H9 (cell line): ENCODE measurements at regions not wholly inside any gene's neighbourhood (a gene's known extent, or its start where the extent isn't known, plus 50 kb on each side); places are given as distances from the start of the nearest gene placed in this dataset.

Source experiments
- DNase-seq: peaks from one replicate; pipeline ENCODE4 v3.0.0-alpha.2; 2017
- H2AFZ ChIP-seq: one replicate; pipeline ENCODE4 v1.6.1; 2013; ENCODE audit warnings: mild to moderate bottlenecking, low read length, control low read depth, moderate library complexity
- H2AK5ac ChIP-seq: 2 replicates; pipeline ENCODE4 v1.6.1; 2013; ENCODE audit warnings: low read length, control low read depth, mixed read lengths; ENCODE audit not compliant: insufficient read length
- H2BK120ac ChIP-seq: one replicate; pipeline ENCODE4 v1.6.1; 2013; ENCODE audit warnings: low read depth, mild to moderate bottlenecking, low read length, control low read depth, inconsistent platforms; ENCODE audit not compliant: poor library complexity, severe bottlenecking
- H2BK12ac ChIP-seq: 2 replicates; pipeline ENCODE4 v1.6.1; 2013; ENCODE audit warnings: low read length, control low read depth, mixed read lengths, low read depth; ENCODE audit not compliant: insufficient read length
- H2BK15ac ChIP-seq: 2 replicates; pipeline ENCODE4 v1.6.1; 2013; ENCODE audit warnings: low read depth, low read length, control low read depth
- H2BK20ac ChIP-seq: one replicate; pipeline ENCODE4 v1.6.1; 2013; ENCODE audit warnings: low read depth, mild to moderate bottlenecking, low read length, control low read depth, inconsistent platforms; ENCODE audit not compliant: poor library complexity, severe bottlenecking
- H2BK5ac ChIP-seq: 2 replicates; pipeline ENCODE4 v1.6.1; 2013; ENCODE audit warnings: low read length, control low read depth, mixed read lengths; ENCODE audit not compliant: insufficient read length
- H3K14ac ChIP-seq: 2 replicates; pipeline ENCODE4 v1.6.1; 2013; ENCODE audit warnings: low read length, control low read depth; ENCODE audit not compliant: insufficient read depth
- H3K18ac ChIP-seq: 2 replicates; pipeline ENCODE4 v1.6.1; 2013; ENCODE audit warnings: low read depth, mild to moderate bottlenecking, mixed read lengths, low read length, control low read depth; ENCODE audit not compliant: insufficient read length
- H3K23ac ChIP-seq: 2 replicates; pipeline ENCODE4 v1.6.1; 2013; ENCODE audit warnings: low read length, control low read depth, mixed read lengths, low read depth; ENCODE audit not compliant: insufficient read length
- H3K23me2 ChIP-seq: 2 replicates; pipeline ENCODE4 v1.6.1; 2013; ENCODE audit warnings: low read depth, mild to moderate bottlenecking, mixed read lengths, low read length, control low read depth; ENCODE audit not compliant: insufficient read length, poor library complexity, severe bottlenecking
- H3K27ac ChIP-seq: 2 replicates; pipeline ENCODE4 v1.5.1; 2013; ENCODE audit warnings: low read length, control low read depth, mixed read lengths, low read depth; ENCODE audit not compliant: insufficient read length
- H3K27me3 ChIP-seq: 2 replicates; pipeline ENCODE4 v1.6.1; 2013; ENCODE audit warnings: low read length, control low read depth, inconsistent platforms; ENCODE audit not compliant: insufficient read depth
- H3K4ac ChIP-seq: 2 replicates; pipeline ENCODE4 v1.6.1; 2013; ENCODE audit warnings: low read depth, mild to moderate bottlenecking, control low read depth, inconsistent platforms, low read length, moderate library complexity
- H3K4me1 ChIP-seq: 2 replicates; pipeline ENCODE4 v1.6.1; 2013; ENCODE audit warnings: low read length, control low read depth, inconsistent platforms; ENCODE audit not compliant: insufficient read depth
- H3K4me2 ChIP-seq: 2 replicates; pipeline ENCODE4 v1.6.1; 2013; ENCODE audit warnings: low read length, control low read depth, mixed read lengths; ENCODE audit not compliant: insufficient read length, insufficient read depth
- H3K56ac ChIP-seq: 2 replicates; pipeline ENCODE4 v1.6.1; 2013; ENCODE audit warnings: low read depth, mild to moderate bottlenecking, mixed read lengths, low read length, control low read depth; ENCODE audit not compliant: insufficient read length
- H3K79me1 ChIP-seq: 2 replicates; pipeline ENCODE4 v1.6.1; 2013; ENCODE audit warnings: low read depth, mild to moderate bottlenecking, moderate library complexity, low read length, control low read depth, inconsistent platforms; ENCODE audit not compliant: insufficient read depth, poor library complexity, severe bottlenecking
- H3K79me2 ChIP-seq: 2 replicates; pipeline ENCODE4 v1.6.1; 2013; ENCODE audit warnings: low read length, control low read depth, inconsistent platforms; ENCODE audit not compliant: insufficient read depth
- H3K9ac ChIP-seq: 2 replicates; pipeline ENCODE4 v1.6.1; 2013; ENCODE audit warnings: low read length, control low read depth, mixed read lengths; ENCODE audit not compliant: insufficient read length; ENCODE audit errors: extremely low read depth
- H3K9me3 ChIP-seq: one replicate; pipeline ENCODE4 v1.6.1; 2013; ENCODE audit warnings: low read depth, low read length, inconsistent platforms; ENCODE audit not compliant: control insufficient read depth
- H3T11ph ChIP-seq: one replicate; pipeline ENCODE4 v1.6.1; 2013; ENCODE audit warnings: mild to moderate bottlenecking, low read length, control low read depth, inconsistent platforms
- H4K20me1 ChIP-seq: one replicate; pipeline ENCODE4 v1.6.1; 2013; ENCODE audit not compliant: control insufficient read depth, insufficient read length, insufficient read depth
- H4K5ac ChIP-seq: 2 replicates; pipeline ENCODE4 v1.6.1; 2013; ENCODE audit warnings: low read depth, mild to moderate bottlenecking, mixed read lengths, low read length, control low read depth; ENCODE audit not compliant: insufficient read length
- H4K8ac ChIP-seq: replicated peaks from 2 replicates; pipeline ENCODE4 v1.6.1; 2013; ENCODE audit warnings: low read length, control low read depth, mixed read lengths, low read depth; ENCODE audit not compliant: insufficient read length
- H4K91ac ChIP-seq: 2 replicates; pipeline ENCODE4 v1.6.1; 2013; ENCODE audit warnings: low read depth, mild to moderate bottlenecking, moderate library complexity, mixed read lengths, low read length, control low read depth; ENCODE audit not compliant: insufficient read length
- H3K27ac Mint-ChIP-seq, 3 experiments: 2 replicates in 2 of 3; 3 replicates in 1 of 3; pipeline ENCODE4 v1.8.0; 2020 to 2021; ENCODE audit warnings: mixed read lengths in 3 of 3, mild to moderate bottlenecking in 1 of 3, moderate library complexity in 1 of 3
- H3K27me3 Mint-ChIP-seq: 2 replicates; pipeline ENCODE4 v1.8.0; 2021; ENCODE audit warnings: low read depth, mild to moderate bottlenecking, moderate library complexity, mixed read lengths
- H3K36me3 Mint-ChIP-seq, 3 experiments: 2 replicates in 2 of 3; 3 replicates in 1 of 3; pipeline ENCODE4 v1.8.0; 2020 to 2021; ENCODE audit warnings: low read depth in 3 of 3, mixed read lengths in 3 of 3; ENCODE audit not compliant: insufficient read depth in 1 of 3
- H3K4me1 Mint-ChIP-seq, 2 experiments: 2 replicates each; pipeline ENCODE4 v1.8.0; 2020; ENCODE audit warnings: mixed read lengths in 2 of 2
- H3K4me3 Mint-ChIP-seq, 2 experiments: 2 replicates in 1 of 2; 3 replicates in 1 of 2; pipeline ENCODE4 v1.8.0; 2020 to 2021; ENCODE audit warnings: mild to moderate bottlenecking in 2 of 2, mixed read lengths in 2 of 2, moderate library complexity in 1 of 2
- H3K9me3 Mint-ChIP-seq, 2 experiments: 2 replicates in 1 of 2; 3 replicates in 1 of 2; pipeline ENCODE4 v1.8.0; 2020; ENCODE audit warnings: mild to moderate bottlenecking in 2 of 2, mixed read lengths in 2 of 2, moderate library complexity in 1 of 2
- WGBS: extraction: QIAGEN DNeasy Blood & Tissue Kit; methylation state at CpG from one replicate; pipeline ENCODE4 v1.1.7; 2013; ENCODE audit warnings: missing lambda C conversion rate, low lambda C conversion rate, mixed read lengths; ENCODE audit not compliant: insufficient read length; ENCODE audit errors: extremely low coverage; 5-methylcytosine and 5-hydroxymethylcytosine counted together
- TF ChIP-seq, protein P1 (sequence below): fragments of 200-600 bp; sonication (generic); conservative IDR thresholded peaks from 3 replicates; pipeline ENCODE4 v1.8.0; 2021; ENCODE audit warnings: antibody characterized with exemption, mild to moderate bottlenecking

DNA sequence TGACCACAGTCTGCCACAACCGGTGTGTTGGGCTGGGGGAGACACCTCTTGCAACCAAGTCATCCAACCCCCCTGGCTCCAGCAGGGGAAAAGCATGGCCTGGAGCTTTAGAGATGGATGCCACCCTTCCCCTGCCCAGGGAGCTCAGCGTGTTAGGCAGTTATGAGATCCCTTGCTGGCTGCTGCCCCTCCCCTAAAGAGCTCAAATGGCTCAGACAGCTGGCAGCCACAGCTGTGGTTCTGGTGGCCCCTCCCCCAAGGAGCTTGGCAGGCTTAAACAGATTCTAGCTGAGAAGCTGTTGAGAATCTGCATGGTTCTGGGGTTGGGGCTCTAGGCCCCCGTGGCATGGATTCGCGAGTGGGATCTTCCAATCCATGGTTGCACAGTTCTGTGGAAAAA is 64.7 kb downstream of the TEX51 start:
- Histone ChIP-seq H3K4me2 (no peak overlapping the region), H3K4me1 (no peaks in the 10 kb centered on the region), H3K9me3 (no peaks in the 10 kb centered on the region), H2BK5ac (no peak overlapping the region), H3K23ac (no peak overlapping the region), H3K79me2 (no peaks in the 10 kb centered on the region), H3K56ac (no peak overlapping the region), H3K27ac (no peak overlapping the region), H3K27me3 (no peaks in the 10 kb centered on the region), H2BK20ac (no peak overlapping the region), H2BK15ac (no peak overlapping the region), H3K18ac (no peak overlapping the region), H2BK120ac (no peak overlapping the region), H3K23me2 (no peaks in the 10 kb centered on the region), H2AK5ac (no peak overlapping the region), H3K9ac (no peak overlapping the region), H4K5ac (no peak overlapping the region), H4K91ac (no peak overlapping the region), H2AFZ (no peak overlapping the region), H3T11ph (no peak overlapping the region), H3K14ac (no peak overlapping the region), H2BK12ac (no peak overlapping the region), H4K8ac (no peak overlapping the region), H4K20me1 (no peaks in the 10 kb centered on the region), H3K4ac (no peak overlapping the region), H3K79me1 (no peaks in the 10 kb centered on the region)
- Mint-ChIP-seq H3K4me1 (peaks cover 3 to 4% of the 10 kb centered on the region in 2 experiments; a peak in 1 of 4 replicates), H3K36me3 (peaks cover 0 to 26% (median under 1%) of the 10 kb centered on the region in 3 experiments; a peak in 4 of 7 replicates), H3K4me3 (no peak overlapping the region), H3K9me3 (peaks cover 23 to 24% of the 10 kb centered on the region in 2 experiments), H3K27me3 (peaks cover 24% of the 10 kb centered on the region), H3K27ac (no peak overlapping the region)
- no CpG with 5 or more reads among the region's 5 CpGs for WGBS
- TF ChIP-seq, protein P1, sequence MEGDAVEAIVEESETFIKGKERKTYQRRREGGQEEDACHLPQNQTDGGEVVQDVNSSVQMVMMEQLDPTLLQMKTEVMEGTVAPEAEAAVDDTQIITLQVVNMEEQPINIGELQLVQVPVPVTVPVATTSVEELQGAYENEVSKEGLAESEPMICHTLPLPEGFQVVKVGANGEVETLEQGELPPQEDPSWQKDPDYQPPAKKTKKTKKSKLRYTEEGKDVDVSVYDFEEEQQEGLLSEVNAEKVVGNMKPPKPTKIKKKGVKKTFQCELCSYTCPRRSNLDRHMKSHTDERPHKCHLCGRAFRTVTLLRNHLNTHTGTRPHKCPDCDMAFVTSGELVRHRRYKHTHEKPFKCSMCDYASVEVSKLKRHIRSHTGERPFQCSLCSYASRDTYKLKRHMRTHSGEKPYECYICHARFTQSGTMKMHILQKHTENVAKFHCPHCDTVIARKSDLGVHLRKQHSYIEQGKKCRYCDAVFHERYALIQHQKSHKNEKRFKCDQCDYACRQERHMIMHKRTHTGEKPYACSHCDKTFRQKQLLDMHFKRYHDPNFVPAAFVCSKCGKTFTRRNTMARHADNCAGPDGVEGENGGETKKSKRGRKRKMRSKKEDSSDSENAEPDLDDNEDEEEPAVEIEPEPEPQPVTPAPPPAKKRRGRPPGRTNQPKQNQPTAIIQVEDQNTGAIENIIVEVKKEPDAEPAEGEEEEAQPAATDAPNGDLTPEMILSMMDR: no peak
- no peak for DNase-seq
